ENCODE measurements at regions not wholly inside any gene's neighbourhood (a gene's known extent, or its start where the extent isn't known, plus 50 kb on each side); places are given as distances from the start of the nearest gene placed in this dataset.
A peak's percentile ranks its signal among the peaks of the same experiment; 100 is the strongest.

- DNase-seq (ENCODE audit: low spot score in 2 of 2) (no peak), ATAC-seq (no peak)
- H3K4me1 Mint-ChIP-seq: no peaks in the 10 kb centered on the region
- H3K9me3 Mint-ChIP-seq: no peaks in the 10 kb centered on the region
- no peak overlapping the region for H3K27ac Mint-ChIP-seq
- H3K36me3 Mint-ChIP-seq: no peaks in the 10 kb centered on the region
- H3K4me3 Mint-ChIP-seq: no peak overlapping the region
Observed at GRCh38 chr10:84668186-84668763, 339.9 kb downstream of the CCSER2 start.

GRCh38 chr10:84675060-84675459 is 346.7 kb downstream of the CCSER2 start:
- H3K4me3 Mint-ChIP-seq: no peak overlapping the region
- H3K4me1 Mint-ChIP-seq: no peaks in the 10 kb centered on the region
- no peak for DNase-seq (ENCODE audit: low spot score in 2 of 2)
- no peak for ATAC-seq
- no peak overlapping the region for H3K27ac Mint-ChIP-seq
- no peaks in the 10 kb centered on the region for H3K9me3 Mint-ChIP-seq
- no peaks in the 10 kb centered on the region for H3K36me3 Mint-ChIP-seq

DNA sequence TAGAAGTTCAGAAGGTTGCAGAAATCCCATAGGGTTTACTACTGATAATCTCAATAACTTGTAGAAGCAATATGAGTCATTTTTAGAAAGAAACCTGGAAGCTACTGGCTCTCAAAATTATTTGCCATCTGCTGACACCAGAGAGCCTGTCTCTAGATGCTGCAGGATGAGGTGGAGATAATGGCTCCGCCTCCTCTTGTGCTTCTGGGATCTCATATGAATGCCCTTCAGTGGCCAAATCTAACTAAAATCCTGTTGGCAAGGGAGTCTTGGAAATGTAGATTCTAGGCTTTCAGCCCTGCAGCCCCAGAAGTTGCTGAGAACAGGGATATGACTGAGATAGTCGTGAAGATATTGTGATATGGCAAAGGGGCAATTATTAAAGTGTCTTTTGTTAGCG is 348.1 kb downstream of the CCSER2 start:
- H3K4me3 Mint-ChIP-seq: no peak overlapping the region
- H3K4me1 Mint-ChIP-seq: no peaks in the 10 kb centered on the region
- no peak overlapping the region for H3K27ac Mint-ChIP-seq
- ATAC-seq: no peak
- no peak for DNase-seq (ENCODE audit: low spot score in 2 of 2)
- no peaks in the 10 kb centered on the region for H3K9me3 Mint-ChIP-seq
- H3K36me3 Mint-ChIP-seq: no peaks in the 10 kb centered on the region

- ATAC-seq: peak; percentile 33
- no peaks in the 10 kb centered on the region for H3K9me3 Mint-ChIP-seq
- no peak overlapping the region for H3K4me3 Mint-ChIP-seq
- no peak overlapping the region for H3K27ac Mint-ChIP-seq
- no peaks in the 10 kb centered on the region for H3K4me1 Mint-ChIP-seq
- peak in 1 of 2 donors; percentile 18 for DNase-seq (ENCODE audit: low spot score in 2 of 2)
- no peaks in the 10 kb centered on the region for H3K36me3 Mint-ChIP-seq
Observed at GRCh38 chr10:84681781-84682180, 353.4 kb downstream of the CCSER2 start.

DNA sequence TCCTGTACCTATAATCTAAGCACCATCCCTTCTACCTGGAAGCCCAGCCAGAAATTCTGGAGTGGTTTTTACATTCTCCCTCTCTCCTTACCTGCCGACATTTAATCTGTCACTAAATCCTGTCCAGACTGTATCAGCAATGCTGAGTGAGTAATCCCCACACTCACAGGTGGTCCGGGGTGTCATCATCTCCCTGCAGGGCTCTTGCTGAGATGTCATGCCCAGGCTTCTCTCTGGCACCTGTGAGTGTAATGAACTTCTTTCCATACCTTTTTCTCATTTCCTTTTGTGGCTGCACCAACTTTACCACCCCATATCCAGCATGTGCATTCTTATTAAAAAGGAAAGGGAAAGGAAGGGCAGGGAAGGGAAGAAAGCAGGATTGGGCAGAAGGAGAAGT is 355.2 kb downstream of the CCSER2 start:
- Mint-ChIP-seq H3K9me3 (no peaks in the 10 kb centered on the region), H3K4me1 (no peaks in the 10 kb centered on the region), H3K27ac (no peak overlapping the region), H3K36me3 (no peaks in the 10 kb centered on the region), H3K4me3 (no peak overlapping the region)
- DNase-seq (ENCODE audit: low spot score in 2 of 2) (peak in 1 of 2 donors; percentile 18), ATAC-seq (no peak)

GRCh38 chr10:84683980-84684740 is 355.8 kb downstream of the CCSER2 start:
- ATAC-seq (no peak), DNase-seq (ENCODE audit: low spot score in 2 of 2) (peak in 1 of 2 donors; percentile 26)
- no peak overlapping the region for H3K4me3 Mint-ChIP-seq
- no peaks in the 10 kb centered on the region for H3K9me3 Mint-ChIP-seq
- H3K27ac Mint-ChIP-seq: no peak overlapping the region
- H3K4me1 Mint-ChIP-seq: no peaks in the 10 kb centered on the region
- H3K36me3 Mint-ChIP-seq: no peaks in the 10 kb centered on the region

- no peaks in the 10 kb centered on the region for H3K9me3 Mint-ChIP-seq
- no peak overlapping the region for H3K27ac Mint-ChIP-seq
- no peak overlapping the region for H3K4me3 Mint-ChIP-seq
- no peak for ATAC-seq
- DNase-seq (ENCODE audit: low spot score in 2 of 2): no peak
- H3K4me1 Mint-ChIP-seq: no peaks in the 10 kb centered on the region
- H3K36me3 Mint-ChIP-seq: no peaks in the 10 kb centered on the region
Observed at GRCh38 chr10:84685047-84685660, 356.8 kb downstream of the CCSER2 start.

- H3K9me3 Mint-ChIP-seq: peaks cover 3% of the 10 kb centered on the region
- H3K36me3 Mint-ChIP-seq: no peaks in the 10 kb centered on the region
- no peak for ATAC-seq
- H3K4me1 Mint-ChIP-seq: no peaks in the 10 kb centered on the region
- no peak overlapping the region for H3K4me3 Mint-ChIP-seq
- H3K27ac Mint-ChIP-seq: no peak overlapping the region
- no peak for DNase-seq (ENCODE audit: low spot score in 2 of 2)
Observed at GRCh38 chr10:84693006-84693405, 364.6 kb downstream of the CCSER2 start.

DNA sequence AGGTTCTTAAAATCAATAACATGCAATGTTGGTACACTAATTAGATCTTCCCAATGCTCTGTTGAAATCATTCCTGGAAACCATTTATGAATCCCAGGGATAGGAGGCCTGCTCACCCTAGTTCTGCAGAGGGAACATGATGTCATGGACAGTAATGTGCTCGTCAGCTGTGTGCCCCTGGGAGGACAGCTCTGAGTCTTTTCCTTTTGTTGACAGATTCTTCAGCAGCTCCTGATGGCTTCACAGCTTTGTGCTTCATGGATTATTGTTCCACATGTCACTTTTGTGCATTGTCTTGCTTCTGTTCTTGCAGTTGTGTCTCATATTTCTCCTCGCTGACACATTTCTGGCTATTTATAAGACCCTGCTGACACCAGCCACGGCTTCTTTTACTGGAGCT is 367.5 kb downstream of the CCSER2 start:
- ATAC-seq (no peak), DNase-seq (ENCODE audit: low spot score in 2 of 2) (no peak)
- no peaks in the 10 kb centered on the region for H3K4me1 Mint-ChIP-seq
- no peak overlapping the region for H3K4me3 Mint-ChIP-seq
- H3K36me3 Mint-ChIP-seq: no peaks in the 10 kb centered on the region
- H3K9me3 Mint-ChIP-seq: peaks cover 3% of the 10 kb centered on the region
- no peak overlapping the region for H3K27ac Mint-ChIP-seq

DNA sequence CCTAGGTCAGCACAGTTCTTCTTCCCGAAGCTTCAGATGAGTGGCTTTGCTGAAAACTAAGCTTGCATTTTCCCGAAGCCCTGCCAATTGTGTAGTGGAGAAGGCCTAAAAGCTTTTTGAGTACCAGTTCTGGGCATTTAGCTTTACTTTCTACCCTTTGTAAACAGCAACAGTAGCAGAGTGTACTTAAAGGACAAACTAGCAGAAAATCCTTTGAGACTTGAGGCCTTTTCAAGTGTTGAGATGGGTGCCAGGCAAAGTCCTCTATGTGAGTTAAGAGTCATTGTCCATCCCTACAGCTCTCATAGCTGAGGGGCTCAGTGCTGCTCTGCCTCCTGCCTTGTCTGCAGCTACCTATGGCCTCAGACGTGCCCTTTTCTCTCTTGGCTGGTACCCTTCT is 368.2 kb downstream of the CCSER2 start:
- ATAC-seq (no peak), DNase-seq (ENCODE audit: low spot score in 2 of 2) (no peak)
- no peak overlapping the region for H3K27ac Mint-ChIP-seq
- H3K9me3 Mint-ChIP-seq: peaks cover 3% of the 10 kb centered on the region
- H3K36me3 Mint-ChIP-seq: no peaks in the 10 kb centered on the region
- H3K4me1 Mint-ChIP-seq: no peaks in the 10 kb centered on the region
- H3K4me3 Mint-ChIP-seq: no peak overlapping the region

- no peak overlapping the region for H3K4me3 Mint-ChIP-seq
- DNase-seq (ENCODE audit: low spot score in 2 of 2) (no peak), ATAC-seq (no peak)
- no peaks in the 10 kb centered on the region for H3K9me3 Mint-ChIP-seq
- H3K27ac Mint-ChIP-seq: no peak overlapping the region
- no peaks in the 10 kb centered on the region for H3K4me1 Mint-ChIP-seq
- H3K36me3 Mint-ChIP-seq: no peaks in the 10 kb centered on the region
Observed at GRCh38 chr10:84698989-84699388, 370.6 kb downstream of the CCSER2 start.

DNA sequence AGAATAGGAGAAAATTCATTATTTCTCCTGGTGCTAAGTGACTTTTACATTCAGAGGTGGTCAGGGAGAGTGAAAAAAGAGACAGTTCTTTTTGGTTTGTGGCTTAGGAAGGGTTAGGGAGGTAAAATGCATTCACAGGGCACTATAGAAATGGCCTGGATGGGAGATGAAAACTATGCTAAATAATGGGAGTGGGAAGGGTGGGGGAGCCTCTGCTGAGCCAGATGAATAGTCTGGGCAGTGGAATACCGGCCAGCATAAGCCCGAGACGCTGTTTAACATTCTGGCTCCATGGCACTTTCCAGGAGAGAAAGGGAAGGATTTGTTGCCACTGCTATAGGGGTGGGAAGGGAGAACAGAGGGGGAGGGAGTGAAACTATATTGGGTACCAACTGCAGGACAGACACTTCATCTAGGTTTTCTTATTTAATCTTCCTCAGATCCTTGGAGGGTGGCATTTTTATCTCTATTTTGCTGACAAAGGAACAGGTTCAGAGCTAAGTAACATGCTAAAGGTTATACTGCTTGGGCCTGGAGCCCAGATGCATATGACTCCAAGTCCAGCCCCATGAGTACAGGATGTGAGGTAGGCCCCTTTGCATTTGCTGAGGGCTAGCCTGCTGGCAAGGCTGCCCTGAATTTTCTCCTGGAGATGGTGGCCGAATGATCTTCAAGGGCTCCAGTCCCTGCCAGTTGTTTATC is 372.4 kb downstream of the CCSER2 start:
- DNase-seq (ENCODE audit: low spot score in 2 of 2) (no peak), ATAC-seq (no peak)
- no peaks in the 10 kb centered on the region for H3K9me3 Mint-ChIP-seq
- H3K4me1 Mint-ChIP-seq: no peaks in the 10 kb centered on the region
- no peaks in the 10 kb centered on the region for H3K36me3 Mint-ChIP-seq
- H3K27ac Mint-ChIP-seq: no peak overlapping the region
- no peak overlapping the region for H3K4me3 Mint-ChIP-seq

- no peak overlapping the region for H3K4me3 Mint-ChIP-seq
- ATAC-seq: no peak
- H3K9me3 Mint-ChIP-seq: no peaks in the 10 kb centered on the region
- no peak for DNase-seq (ENCODE audit: low spot score in 2 of 2)
- H3K4me1 Mint-ChIP-seq: no peaks in the 10 kb centered on the region
- H3K27ac Mint-ChIP-seq: no peak overlapping the region
- no peaks in the 10 kb centered on the region for H3K36me3 Mint-ChIP-seq
Observed at GRCh38 chr10:84701370-84701720, 373.0 kb downstream of the CCSER2 start.

GRCh38 chr10:84704101-84704500 is 375.7 kb downstream of the CCSER2 start:
- ATAC-seq (no peak), DNase-seq (ENCODE audit: low spot score in 2 of 2) (no peak)
- Mint-ChIP-seq H3K4me3 (no peak overlapping the region), H3K36me3 (no peaks in the 10 kb centered on the region), H3K4me1 (no peaks in the 10 kb centered on the region), H3K27ac (no peak overlapping the region), H3K9me3 (no peaks in the 10 kb centered on the region)

DNA sequence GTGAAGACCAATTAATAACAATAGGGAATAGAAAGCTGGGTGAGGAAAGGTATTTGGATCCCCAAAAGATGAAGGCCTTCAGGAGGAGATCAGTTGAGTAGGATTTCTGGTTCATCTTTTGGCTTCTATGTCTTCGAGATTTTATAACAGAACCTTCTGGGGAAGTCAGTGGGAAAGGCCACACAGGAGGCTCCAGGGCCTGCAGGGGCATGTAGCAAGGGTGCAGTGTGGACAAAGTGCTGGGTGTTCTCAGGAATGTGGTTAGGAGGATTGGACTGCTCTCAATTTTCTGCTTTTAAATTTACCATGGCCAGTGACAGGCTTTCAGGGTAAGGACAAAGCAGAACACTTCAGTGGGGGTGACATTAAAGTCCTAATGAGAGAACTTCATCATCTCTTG is 378.0 kb downstream of the CCSER2 start:
- Mint-ChIP-seq H3K9me3 (no peaks in the 10 kb centered on the region), H3K27ac (no peak overlapping the region), H3K4me3 (no peak overlapping the region), H3K4me1 (no peaks in the 10 kb centered on the region), H3K36me3 (no peaks in the 10 kb centered on the region)
- DNase-seq (ENCODE audit: low spot score in 2 of 2): no peak
- no peak for ATAC-seq

DNA sequence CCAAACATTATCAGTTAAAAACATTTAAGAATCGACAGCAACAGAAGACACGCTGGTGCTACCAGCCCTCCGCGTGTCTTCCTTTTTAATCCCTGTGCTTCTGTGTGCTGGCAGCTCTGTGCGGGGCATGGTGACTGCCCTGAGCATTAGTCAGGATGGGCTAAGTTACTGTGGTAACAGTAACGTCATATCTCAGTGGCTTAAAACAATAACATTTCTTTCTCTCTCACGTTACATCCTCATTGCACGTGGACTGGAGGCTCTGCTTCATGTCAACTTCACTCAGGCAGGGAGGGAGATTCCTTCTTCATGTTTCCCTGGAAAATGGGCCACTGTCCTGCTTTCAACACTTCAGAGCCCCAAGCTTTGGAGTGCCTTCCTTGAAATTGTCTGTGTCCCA is 378.5 kb downstream of the CCSER2 start:
- ATAC-seq (no peak), DNase-seq (ENCODE audit: low spot score in 2 of 2) (no peak)
- no peak overlapping the region for H3K4me3 Mint-ChIP-seq
- no peaks in the 10 kb centered on the region for H3K36me3 Mint-ChIP-seq
- no peaks in the 10 kb centered on the region for H3K4me1 Mint-ChIP-seq
- no peak overlapping the region for H3K27ac Mint-ChIP-seq
- no peaks in the 10 kb centered on the region for H3K9me3 Mint-ChIP-seq
